Activated T-helper 17 cell treated with anti-CD3 and anti-CD28 coated beads, Interleukin-2, amount 50 U/mL, for 72 hours (primary cell): ENCODE measurements at regions not wholly inside any gene's neighbourhood (a gene's known extent, or its start where the extent isn't known, plus 50 kb on each side); places are given as distances from the start of the nearest gene placed in this dataset.
"Not testable (repeated sequence)": the region's sequence is repeated elsewhere in the genome, so short reads cannot be mapped to it uniquely, and the experiment has no call there.

Experiments
- ATAC-seq: fragments of 150-1000 bp; cut with Tn5 transposase; replicated peaks from 2 replicates; pipeline ENCODE4 v1.10.0; 2021; ENCODE audit warnings: mild to moderate bottlenecking, moderate library complexity
- H3K27ac Mint-ChIP-seq: one replicate; pipeline ENCODE4 v1.8.0; 2022; ENCODE audit warnings: mixed read lengths
- H3K27me3 Mint-ChIP-seq: one replicate; pipeline ENCODE4 v1.8.0; 2022; ENCODE audit warnings: mixed read lengths
- H3K36me3 Mint-ChIP-seq: one replicate; pipeline ENCODE4 v1.8.0; 2022; ENCODE audit warnings: low read depth, mild to moderate bottlenecking, mixed read lengths
- H3K4me1 Mint-ChIP-seq: one replicate; pipeline ENCODE4 v1.8.0; 2022; ENCODE audit warnings: mixed read lengths
- H3K4me3 Mint-ChIP-seq: one replicate; pipeline ENCODE4 v1.8.0; 2022; ENCODE audit warnings: mild to moderate bottlenecking, mixed read lengths
- H3K9me3 Mint-ChIP-seq: one replicate; pipeline ENCODE4 v1.8.0; 2022; ENCODE audit warnings: mixed read lengths

DNA sequence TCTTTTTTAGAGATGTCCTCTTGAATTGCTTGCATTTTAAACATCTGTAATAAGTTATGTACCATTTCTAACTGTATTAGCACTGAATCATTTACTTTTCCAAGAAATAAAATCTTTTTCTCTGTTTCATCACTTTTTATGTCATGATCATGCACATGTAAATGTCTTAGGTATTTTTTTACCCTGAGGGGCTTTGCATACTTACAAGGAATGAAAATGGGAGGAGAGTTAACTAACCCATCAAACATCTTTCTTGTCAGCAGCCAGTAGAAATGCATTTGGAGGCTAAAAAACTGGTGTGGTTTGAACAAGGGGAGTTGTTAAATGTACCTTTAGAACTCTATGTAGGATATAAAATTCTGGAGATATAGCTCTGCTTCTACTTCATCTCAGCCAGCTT lies 1080.3 kb downstream of the GALC start:
- Mint-ChIP-seq H3K27me3 (no peaks in the 10 kb centered on the region), H3K27ac (no peak overlapping the region), H3K36me3 (no peaks in the 10 kb centered on the region), H3K9me3 (no peaks in the 10 kb centered on the region), H3K4me3 (no peak overlapping the region), H3K4me1 (no peaks in the 10 kb centered on the region)
- no peak for ATAC-seq

DNA sequence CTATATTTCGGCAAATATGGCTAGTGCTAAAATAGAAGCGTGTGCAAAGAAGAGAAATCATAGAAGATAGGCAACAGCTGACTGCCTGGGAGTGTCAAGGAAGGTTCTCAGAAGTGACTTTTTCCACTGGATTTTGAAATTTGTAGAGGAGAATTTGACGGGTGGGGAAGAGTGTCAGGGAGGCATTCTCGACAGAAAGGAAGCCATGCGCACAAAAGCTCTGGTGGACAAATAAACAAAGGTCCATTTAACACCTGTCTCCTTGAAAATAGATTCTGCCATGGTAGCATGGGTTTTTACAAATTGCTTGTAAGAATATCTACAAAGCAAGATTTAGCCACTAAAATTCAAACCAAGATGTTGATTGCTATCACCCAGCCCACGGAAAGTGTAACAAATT lies 1081.5 kb downstream of the GALC start:
- H3K27ac Mint-ChIP-seq: no peak overlapping the region
- no peaks in the 10 kb centered on the region for H3K4me1 Mint-ChIP-seq
- no peak for ATAC-seq
- H3K9me3 Mint-ChIP-seq: no peaks in the 10 kb centered on the region
- H3K27me3 Mint-ChIP-seq: no peaks in the 10 kb centered on the region
- no peak overlapping the region for H3K4me3 Mint-ChIP-seq
- no peaks in the 10 kb centered on the region for H3K36me3 Mint-ChIP-seq

DNA sequence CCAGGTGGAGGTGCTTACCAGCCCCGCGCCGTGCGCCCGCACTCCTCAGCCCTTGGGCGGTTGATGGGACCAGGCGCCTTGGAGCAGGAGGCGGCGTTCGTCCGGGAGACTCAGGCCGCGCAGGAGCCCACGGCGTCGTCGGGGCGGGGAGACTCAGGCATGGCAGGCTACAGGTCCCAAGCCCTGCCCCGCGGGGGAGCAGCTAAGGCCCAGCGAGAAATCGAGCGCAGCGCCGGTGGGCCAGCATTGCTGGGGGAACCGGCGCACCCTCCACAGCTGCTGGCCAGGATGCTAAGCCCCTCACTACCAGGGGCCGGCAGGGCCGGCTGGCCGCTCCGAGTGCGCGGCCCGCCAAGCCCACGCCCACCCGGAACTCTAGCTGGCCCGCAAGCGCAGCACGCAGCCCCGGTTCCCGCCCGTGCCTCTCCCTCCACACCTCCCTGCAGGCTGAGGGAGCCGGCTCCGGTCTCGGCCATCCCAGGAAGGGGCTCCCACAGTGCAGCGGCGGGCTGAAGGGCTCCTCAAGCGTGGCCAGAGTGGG lies 1087.5 kb downstream of the GALC start:
- not testable (repeated sequence) for H3K27me3 Mint-ChIP-seq, ATAC-seq, H3K36me3 Mint-ChIP-seq, H3K27ac Mint-ChIP-seq, H3K4me1 Mint-ChIP-seq, H3K4me3 Mint-ChIP-seq, H3K9me3 Mint-ChIP-seq

DNA sequence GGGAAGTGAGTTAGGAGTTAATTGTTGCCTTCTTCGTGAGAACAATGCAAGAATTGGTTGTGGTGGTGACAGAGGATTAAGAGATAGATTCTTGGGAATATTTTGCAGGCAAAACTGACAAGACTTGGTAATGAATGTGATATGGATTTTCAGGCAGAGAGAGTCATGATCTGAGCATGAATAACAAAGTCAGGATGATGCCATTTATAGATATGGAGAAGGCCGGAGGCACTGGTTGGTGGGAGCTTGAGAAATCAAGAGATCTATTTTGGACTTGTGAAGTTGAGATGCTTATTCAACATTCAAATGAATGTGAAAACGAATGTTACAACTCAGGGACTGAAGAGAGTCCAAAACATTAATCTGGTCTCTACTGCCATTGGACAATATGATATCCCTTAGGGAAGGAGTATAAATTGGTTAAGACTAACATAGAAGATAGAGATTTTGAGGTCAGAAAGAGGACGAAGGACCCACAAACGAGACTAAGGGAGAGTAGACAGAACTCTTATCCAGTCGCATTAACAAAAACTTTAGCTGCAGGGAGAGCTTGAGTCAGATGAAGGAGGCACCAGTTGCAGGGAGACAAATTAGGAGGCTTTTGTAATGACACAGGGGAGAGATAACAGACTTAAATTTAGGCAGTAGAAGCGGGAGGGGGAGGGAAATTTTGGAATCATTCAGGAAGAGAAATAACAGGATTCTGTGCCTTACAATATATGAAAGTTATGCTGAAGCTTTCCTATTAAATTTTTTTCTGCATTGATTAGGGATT lies 1090.6 kb downstream of the GALC start:
- Mint-ChIP-seq H3K27me3 (no peaks in the 10 kb centered on the region), H3K4me3 (no peak overlapping the region), H3K4me1 (no peaks in the 10 kb centered on the region), H3K36me3 (no peaks in the 10 kb centered on the region), H3K27ac (no peak overlapping the region), H3K9me3 (no peaks in the 10 kb centered on the region)
- no peak for ATAC-seq

DNA sequence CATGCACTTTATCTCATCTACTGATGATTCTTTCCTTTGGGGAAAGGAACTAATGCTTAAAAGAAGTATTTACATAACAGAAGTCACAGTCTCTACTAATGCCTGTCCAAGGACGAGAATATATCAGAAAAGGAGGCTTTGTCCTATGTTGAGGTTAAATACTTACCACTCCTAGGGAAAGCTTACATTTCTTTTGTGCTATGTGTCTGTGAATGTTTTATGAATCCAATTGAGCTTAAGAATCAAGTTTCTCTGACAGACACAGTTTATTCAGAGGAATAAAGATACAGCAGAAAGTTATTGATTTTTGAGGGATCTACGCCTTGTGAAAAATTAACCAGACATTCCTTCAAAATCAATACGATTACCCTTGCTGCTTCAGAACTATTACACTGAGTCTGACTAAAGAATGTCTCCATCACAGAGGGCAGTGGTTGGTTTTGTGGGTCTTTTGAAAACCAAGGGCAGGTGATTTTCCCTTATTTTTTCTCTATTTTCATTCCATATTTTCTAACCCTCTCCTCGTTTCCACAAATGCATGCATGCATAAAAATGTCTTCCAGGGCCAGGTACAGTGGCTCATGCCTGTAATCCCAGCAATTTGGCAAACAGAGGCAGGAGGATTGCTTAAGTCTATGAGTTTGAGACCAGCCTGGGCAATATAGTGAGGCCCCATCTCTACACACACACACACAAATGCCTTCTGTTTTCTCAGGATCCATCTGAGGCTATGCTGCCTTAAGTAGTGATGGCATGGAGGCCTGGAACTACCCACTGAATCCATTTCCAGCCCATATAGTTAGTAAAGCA lies 1095.1 kb downstream of the GALC start:
- no peaks in the 10 kb centered on the region for H3K4me1 Mint-ChIP-seq
- no peak overlapping the region for H3K4me3 Mint-ChIP-seq
- H3K36me3 Mint-ChIP-seq: no peaks in the 10 kb centered on the region
- H3K27ac Mint-ChIP-seq: no peak overlapping the region
- no peak for ATAC-seq
- H3K9me3 Mint-ChIP-seq: peaks cover 2% of the 10 kb centered on the region
- H3K27me3 Mint-ChIP-seq: no peaks in the 10 kb centered on the region

DNA sequence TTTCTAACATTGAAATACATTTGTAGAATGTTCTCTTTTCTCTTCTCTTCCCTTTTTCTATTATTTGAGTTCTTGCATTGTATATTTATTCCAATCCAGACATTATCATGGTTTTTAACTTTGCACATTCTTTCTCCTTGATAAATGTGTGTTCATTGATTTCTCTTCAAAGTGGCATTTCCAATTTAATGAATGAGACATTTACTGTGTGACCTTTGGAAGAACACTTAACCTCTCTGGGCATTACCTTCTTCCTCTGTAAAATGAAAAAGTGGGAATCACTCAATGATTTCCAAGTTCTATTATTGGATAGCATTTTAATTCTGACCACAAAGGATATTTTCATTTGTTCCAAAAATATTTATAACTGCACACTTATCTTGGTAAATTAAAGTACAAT lies 1095.8 kb downstream of the GALC start:
- no peaks in the 10 kb centered on the region for H3K27me3 Mint-ChIP-seq
- ATAC-seq: no peak

DNA sequence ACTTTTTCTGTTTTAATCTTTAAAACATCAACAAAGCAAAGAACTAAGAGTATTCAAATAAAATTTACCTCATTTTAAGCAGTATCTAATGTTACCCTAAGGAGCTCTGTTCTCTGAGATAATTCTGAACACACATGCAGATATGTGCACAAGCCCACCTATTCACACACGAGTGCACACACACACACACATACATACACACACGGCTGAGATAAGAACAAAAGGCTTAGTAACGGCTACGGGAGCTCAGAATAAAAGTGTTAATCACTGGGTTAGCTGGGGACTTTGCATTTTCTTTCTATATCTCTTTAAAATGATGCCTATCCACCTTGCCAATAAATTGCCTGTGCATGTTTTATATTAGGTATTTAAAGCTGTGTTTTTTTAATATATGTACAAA lies 1096.3 kb downstream of the GALC start:
- Mint-ChIP-seq H3K4me3 (no peak overlapping the region), H3K9me3 (peaks cover 5% of the 10 kb centered on the region), H3K4me1 (no peaks in the 10 kb centered on the region), H3K27ac (no peak overlapping the region), H3K27me3 (no peaks in the 10 kb centered on the region), H3K36me3 (no peaks in the 10 kb centered on the region)
- no peak for ATAC-seq

More for the DNA sequence above, 1095.8 kb downstream of the GALC start:
- Mint-ChIP-seq H3K9me3 (peaks cover 5% of the 10 kb centered on the region), H3K4me3 (no peak overlapping the region), H3K27ac (no peak overlapping the region), H3K36me3 (no peaks in the 10 kb centered on the region), H3K4me1 (no peaks in the 10 kb centered on the region)

DNA sequence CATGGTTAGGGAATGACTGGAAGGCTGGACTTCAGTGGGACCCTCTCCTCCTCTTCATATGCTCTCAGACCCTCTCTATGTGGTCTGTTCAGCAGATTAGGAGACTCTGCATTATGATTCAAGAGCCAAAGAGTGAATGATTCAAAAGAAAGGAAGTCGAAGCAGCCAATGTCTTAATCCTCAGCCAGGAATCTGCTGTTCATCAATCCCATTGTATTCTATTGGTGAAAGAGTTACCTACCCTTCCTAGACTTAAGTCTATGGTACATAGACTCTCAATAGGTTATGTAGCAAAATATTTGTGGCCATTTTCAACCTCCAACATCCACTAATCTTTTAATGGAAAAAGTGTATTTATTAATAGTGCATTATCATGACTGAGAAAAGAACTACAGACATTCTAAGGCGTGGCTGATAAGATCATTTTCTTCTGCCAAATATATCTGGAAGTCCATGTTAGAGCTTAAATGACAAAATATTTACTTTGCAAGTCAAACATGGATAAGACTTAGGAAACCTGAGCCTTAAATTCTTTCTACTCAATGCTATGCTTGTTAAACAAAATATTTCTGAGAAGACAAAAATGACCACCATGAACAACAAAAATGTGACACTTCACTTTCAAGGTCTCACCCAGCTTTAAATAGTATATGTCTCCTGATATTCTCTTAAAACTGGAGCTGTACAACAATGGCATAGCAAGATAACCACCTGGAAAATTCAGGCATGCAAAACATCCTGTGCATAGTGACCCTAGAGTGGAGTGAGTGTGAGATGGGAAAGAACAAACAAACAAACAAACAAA lies 1100.6 kb downstream of the GALC start:
- Mint-ChIP-seq H3K27ac (no peak overlapping the region), H3K27me3 (no peaks in the 10 kb centered on the region), H3K9me3 (peaks cover 12% of the 10 kb centered on the region), H3K4me1 (no peaks in the 10 kb centered on the region), H3K4me3 (no peak overlapping the region), H3K36me3 (no peaks in the 10 kb centered on the region)
- no peak for ATAC-seq

DNA sequence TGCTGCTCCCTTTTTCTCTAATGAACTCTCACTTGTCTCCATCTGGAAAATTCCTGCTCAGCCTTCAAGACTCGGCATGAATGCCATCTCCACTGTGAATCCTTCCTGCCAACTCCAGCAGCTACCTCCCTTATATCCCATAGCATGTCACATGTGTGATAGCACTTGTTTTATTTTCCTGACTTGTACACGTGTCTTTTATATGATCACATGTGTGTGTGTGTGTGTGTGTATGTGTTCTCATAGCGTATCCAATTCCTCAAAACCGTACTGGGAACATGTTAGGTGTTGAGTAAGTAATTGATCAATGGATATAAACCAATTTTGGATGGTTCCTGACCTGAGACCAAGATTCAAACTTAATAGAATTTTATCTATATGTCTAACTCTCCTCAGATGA lies 1107.7 kb downstream of the GALC start:
- no peak for ATAC-seq
- H3K27me3 Mint-ChIP-seq: no peaks in the 10 kb centered on the region
- peaks cover 6% of the 10 kb centered on the region for H3K9me3 Mint-ChIP-seq
- no peaks in the 10 kb centered on the region for H3K4me1 Mint-ChIP-seq
- H3K4me3 Mint-ChIP-seq: no peak overlapping the region
- H3K27ac Mint-ChIP-seq: no peak overlapping the region
- no peaks in the 10 kb centered on the region for H3K36me3 Mint-ChIP-seq

DNA sequence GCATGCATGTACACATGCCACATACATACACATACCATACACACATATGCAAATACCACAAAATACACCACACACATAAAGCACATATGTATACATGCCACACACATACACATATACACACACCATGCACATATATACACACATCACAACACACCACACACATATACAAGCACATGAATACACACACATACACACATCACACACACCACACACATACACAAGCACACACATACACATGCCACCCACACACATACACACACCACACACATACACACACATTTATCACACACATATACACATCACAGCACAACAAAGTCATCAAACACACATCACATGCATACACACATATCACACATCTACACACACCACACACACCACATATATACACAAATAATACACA lies 1108.5 kb downstream of the GALC start:
- Mint-ChIP-seq H3K27ac (no peak overlapping the region), H3K4me3 (no peak overlapping the region), H3K4me1 (no peaks in the 10 kb centered on the region), H3K27me3 (no peaks in the 10 kb centered on the region), H3K9me3 (peaks cover 6% of the 10 kb centered on the region), H3K36me3 (no peaks in the 10 kb centered on the region)
- no peak for ATAC-seq

DNA sequence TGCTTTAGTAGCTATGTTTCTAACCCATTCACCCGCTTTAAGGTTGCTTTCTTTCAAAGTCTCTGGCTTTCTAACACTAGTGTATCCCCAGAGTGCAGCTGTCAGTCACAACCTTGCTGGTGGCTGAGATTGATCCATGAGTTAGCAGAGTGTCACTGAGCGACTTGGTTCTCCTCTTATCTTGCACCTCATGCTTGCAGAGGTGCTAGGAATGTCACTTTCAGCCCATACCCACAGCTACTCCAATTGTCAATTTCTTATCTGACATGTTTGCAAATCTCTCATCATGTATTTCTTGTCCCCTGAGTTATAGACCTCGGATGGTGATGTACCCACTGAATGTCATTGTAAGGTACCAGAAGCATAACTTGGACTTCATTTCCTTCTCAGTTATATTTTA lies 1110.2 kb downstream of the GALC start:
- H3K4me1 Mint-ChIP-seq: no peaks in the 10 kb centered on the region
- peaks cover 6% of the 10 kb centered on the region for H3K9me3 Mint-ChIP-seq

DNA sequence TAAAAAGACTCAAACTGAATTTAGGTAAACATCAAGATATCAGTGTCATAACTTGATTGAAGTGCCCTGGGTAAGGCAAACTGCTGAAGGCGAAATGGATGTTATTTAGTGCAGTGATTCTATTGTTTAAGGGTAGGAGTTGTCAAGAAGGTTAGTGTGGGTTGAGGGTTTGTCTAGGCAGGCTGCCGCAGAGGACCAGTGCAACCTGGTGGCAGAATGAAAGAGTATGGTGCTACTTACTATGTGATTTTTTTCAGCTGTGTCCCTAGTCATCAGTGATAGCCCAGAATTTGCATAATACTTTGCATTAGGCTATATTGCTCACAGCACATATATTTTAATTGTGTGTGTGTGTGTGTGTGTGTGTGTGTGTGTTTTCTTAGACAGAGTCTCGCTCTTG lies 1127.0 kb downstream of the GALC start:
- peaks cover 4% of the 10 kb centered on the region for H3K9me3 Mint-ChIP-seq
- ATAC-seq: no peak
- no peaks in the 10 kb centered on the region for H3K36me3 Mint-ChIP-seq
- H3K27me3 Mint-ChIP-seq: no peaks in the 10 kb centered on the region
- no peak overlapping the region for H3K27ac Mint-ChIP-seq
- H3K4me1 Mint-ChIP-seq: no peaks in the 10 kb centered on the region
- no peak overlapping the region for H3K4me3 Mint-ChIP-seq

More for the DNA sequence above, 1110.2 kb downstream of the GALC start:
- no peak for ATAC-seq
- H3K4me3 Mint-ChIP-seq: no peak overlapping the region
- H3K27ac Mint-ChIP-seq: no peak overlapping the region
- H3K36me3 Mint-ChIP-seq: no peaks in the 10 kb centered on the region
- no peaks in the 10 kb centered on the region for H3K27me3 Mint-ChIP-seq

DNA sequence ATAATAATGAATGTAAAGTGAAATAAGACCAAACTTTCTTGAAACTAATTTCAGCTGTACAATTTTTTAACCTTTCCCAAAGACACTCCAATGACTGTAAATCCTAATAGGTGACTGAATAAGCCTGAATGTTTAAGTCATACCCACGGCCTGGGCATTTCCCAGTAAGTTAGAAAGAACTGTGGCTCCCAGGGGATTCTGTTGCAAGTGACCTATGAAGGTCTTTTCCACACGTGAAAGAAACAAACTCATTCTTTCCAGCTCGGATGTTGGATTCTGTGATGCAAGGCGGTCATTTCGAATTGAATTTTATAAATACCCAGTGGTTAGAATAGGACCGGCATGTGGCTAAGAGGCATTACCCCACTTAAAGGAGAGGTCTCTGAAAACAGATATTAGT lies 1134.4 kb downstream of the GALC start:
- Mint-ChIP-seq H3K36me3 (no peaks in the 10 kb centered on the region), H3K4me3 (no peak overlapping the region), H3K4me1 (no peaks in the 10 kb centered on the region), H3K9me3 (peaks cover 4% of the 10 kb centered on the region), H3K27me3 (no peaks in the 10 kb centered on the region), H3K27ac (no peak overlapping the region)
- ATAC-seq: no peak

DNA sequence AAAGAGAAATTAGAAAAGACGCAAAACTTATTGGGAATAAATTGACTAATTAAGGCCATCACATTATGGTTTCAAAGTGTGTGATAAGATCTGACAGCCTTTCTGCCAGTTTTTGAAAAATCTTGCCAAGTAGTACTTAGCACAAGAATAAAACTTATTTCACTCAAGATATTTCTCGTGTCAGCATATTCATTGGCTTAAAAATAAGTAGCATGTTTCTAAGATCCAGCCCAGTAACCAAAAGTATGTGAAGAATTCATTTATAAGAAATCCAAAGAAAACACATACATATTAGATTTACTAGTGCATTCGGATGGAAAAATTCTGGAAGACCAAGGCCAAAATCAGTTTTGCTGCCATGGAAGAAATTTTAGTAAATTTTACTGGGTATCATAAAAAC lies 1135.0 kb downstream of the GALC start:
- no peak for ATAC-seq
- H3K9me3 Mint-ChIP-seq: peaks cover 4% of the 10 kb centered on the region
- H3K4me1 Mint-ChIP-seq: no peaks in the 10 kb centered on the region
- no peaks in the 10 kb centered on the region for H3K27me3 Mint-ChIP-seq
- H3K36me3 Mint-ChIP-seq: no peaks in the 10 kb centered on the region
- no peak overlapping the region for H3K4me3 Mint-ChIP-seq
- no peak overlapping the region for H3K27ac Mint-ChIP-seq
